ENCODE measurements at regions not wholly inside any gene's neighbourhood (a gene's known extent, or its start where the extent isn't known, plus 50 kb on each side); places are given as distances from the start of the nearest gene placed in this dataset.
"Not testable (repeated sequence)": the region's sequence is repeated elsewhere in the genome, so short reads cannot be mapped to it uniquely, and the experiment has no call there.

DNA sequence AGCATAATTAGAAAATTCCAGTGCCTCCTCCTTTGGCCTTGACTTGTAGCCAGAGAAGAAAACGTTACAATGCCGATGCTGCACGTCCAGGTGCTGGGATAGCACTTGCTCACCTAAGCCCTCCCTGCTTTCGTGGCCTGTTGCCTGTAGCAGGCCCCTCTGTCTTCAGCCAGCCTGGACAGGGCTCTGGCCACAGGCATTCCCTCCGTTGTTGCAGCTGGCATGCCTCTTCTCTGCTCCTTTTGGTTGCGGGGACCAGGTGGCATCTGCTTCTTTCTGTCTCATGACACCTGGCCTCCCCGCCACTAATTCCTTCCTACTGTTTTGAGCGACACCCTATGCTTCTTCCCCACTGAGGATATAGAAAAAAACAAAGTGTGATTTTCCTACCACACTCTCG, 54.6 kb upstream of the MORC3 start:
- H3K27ac ChIP-seq (ENCODE audit: low read length), result no peak overlapping the region
- peaks cover 8 to 25% of the 10 kb centered on the region in 2 donors for H3K36me3 ChIP-seq (ENCODE audit: control insufficient read depth in 1 of 2, insufficient read depth in 2 of 2, low read length in 2 of 2)
- H3K4me1 ChIP-seq (ENCODE audit: control insufficient read depth in 1 of 2, insufficient read depth in 2 of 2, low read length in 2 of 2), result peaks cover 0 to 4% of the 10 kb centered on the region in 2 donors
- no peaks in the 10 kb centered on the region for H3K27me3 ChIP-seq (ENCODE audit: low read depth, low read length)
- H3K4me3 ChIP-seq (ENCODE audit: low read depth in 1 of 2, low read length in 2 of 2), result no peak overlapping the region
- H3K9me3 ChIP-seq (ENCODE audit: control insufficient read depth in 1 of 2, low read length in 2 of 2), result no peaks in the 10 kb centered on the region

DNA sequence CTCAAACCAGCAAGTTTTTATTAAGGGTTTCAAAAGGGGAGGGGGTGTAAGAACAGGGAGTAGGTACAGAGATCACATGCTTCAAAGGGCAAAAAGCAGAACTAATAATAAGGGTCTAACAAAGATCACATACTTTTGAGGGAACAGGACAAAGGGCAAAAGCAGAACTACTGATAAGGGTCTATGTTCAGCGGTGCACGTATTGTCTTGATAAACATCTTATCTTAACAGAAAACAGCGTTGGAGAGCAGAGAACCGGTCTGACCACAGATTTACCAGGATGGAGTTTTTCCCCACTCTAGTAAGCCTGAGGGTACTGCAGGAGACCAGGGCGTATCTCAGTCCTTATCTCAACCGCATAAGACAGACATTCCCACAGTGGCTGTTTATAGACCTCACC, 52.2 kb upstream of the MORC3 start:
- not testable (repeated sequence) for H3K4me3 ChIP-seq (ENCODE audit: low read depth in 1 of 2, low read length in 2 of 2); H3K9me3 ChIP-seq (ENCODE audit: control insufficient read depth in 1 of 2, low read length in 2 of 2); H3K4me1 ChIP-seq (ENCODE audit: control insufficient read depth in 1 of 2, insufficient read depth in 2 of 2, low read length in 2 of 2); H3K27ac ChIP-seq (ENCODE audit: low read length); H3K27me3 ChIP-seq (ENCODE audit: low read depth, low read length)
- peaks cover 13 to 24% of the 10 kb centered on the region in 2 donors for H3K36me3 ChIP-seq (ENCODE audit: control insufficient read depth in 1 of 2, insufficient read depth in 2 of 2, low read length in 2 of 2)

DNA sequence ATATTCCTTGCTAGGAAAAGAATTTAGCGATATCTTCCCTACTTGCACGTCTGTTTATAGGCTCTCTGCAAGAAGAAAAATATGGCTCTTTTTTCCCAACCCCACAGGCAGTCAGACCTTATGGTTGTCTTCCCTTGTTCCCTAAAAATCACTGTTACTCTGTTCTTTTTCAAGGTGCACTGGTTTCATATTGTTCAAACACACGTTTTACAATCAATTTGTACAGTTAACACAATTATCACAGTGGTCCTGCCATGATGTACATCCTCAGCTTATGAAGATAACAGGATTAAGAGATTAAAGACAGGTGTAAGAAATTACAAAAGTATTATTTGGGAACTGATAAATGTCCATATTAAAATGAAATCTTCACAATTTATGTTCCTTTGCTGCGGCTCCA, 51.7 kb upstream of the MORC3 start:
- H3K4me3 ChIP-seq (ENCODE audit: low read depth in 1 of 2, low read length in 2 of 2); H3K9me3 ChIP-seq (ENCODE audit: control insufficient read depth in 1 of 2, low read length in 2 of 2); H3K27ac ChIP-seq (ENCODE audit: low read length); H3K4me1 ChIP-seq (ENCODE audit: control insufficient read depth in 1 of 2, insufficient read depth in 2 of 2, low read length in 2 of 2); H3K27me3 ChIP-seq (ENCODE audit: low read depth, low read length): not testable (repeated sequence)
- peaks cover 13 to 24% of the 10 kb centered on the region in 2 donors for H3K36me3 ChIP-seq (ENCODE audit: control insufficient read depth in 1 of 2, insufficient read depth in 2 of 2, low read length in 2 of 2)
